Type B pancreatic cell (in vitro differentiated cells): ENCODE measurements at regions not wholly inside any gene's neighbourhood (a gene's known extent, or its start where the extent isn't known, plus 50 kb on each side); places are given as distances from the start of the nearest gene placed in this dataset.

Experiments
- DNase-seq: peaks from one replicate; pipeline ENCODE4 v3.0.0; 2021; ENCODE audit warnings: mixed read lengths; ENCODE audit not compliant: unreplicated experiment; ENCODE audit errors: extremely low spot score
- H3K27ac Mint-ChIP-seq: 2 replicates; pipeline ENCODE4 v1.8.0; 2021; ENCODE audit warnings: mild to moderate bottlenecking, mixed read lengths
- H3K27me3 Mint-ChIP-seq: 2 replicates; pipeline ENCODE4 v1.8.0; 2021; ENCODE audit warnings: mixed read lengths
- H3K36me3 Mint-ChIP-seq: 2 replicates; pipeline ENCODE4 v1.8.0; 2021; ENCODE audit warnings: mixed read lengths
- H3K4me1 Mint-ChIP-seq: one replicate; pipeline ENCODE4 v1.8.0; 2021; ENCODE audit warnings: mixed read lengths; ENCODE audit not compliant: unreplicated experiment
- H3K4me3 Mint-ChIP-seq: 2 replicates; pipeline ENCODE4 v1.8.0; 2021; ENCODE audit warnings: mild to moderate bottlenecking, mixed read lengths
- H3K9me3 Mint-ChIP-seq: 2 replicates; pipeline ENCODE4 v1.8.0; 2021; ENCODE audit warnings: mixed read lengths
- CTCF ChIP-seq: fragments of 200-600 bp; sonication (generic); conservative IDR thresholded peaks from 2 replicates; pipeline ENCODE4 v1.5.0; 2021; ENCODE audit warnings: antibody characterized with exemption, mild to moderate bottlenecking

- H3K4me1 Mint-ChIP-seq: no peaks in the 10 kb centered on the region
- no peak for DNase-seq
- no peak overlapping the region for H3K4me3 Mint-ChIP-seq
- TF ChIP-seq CTCF: no peak
- no peak overlapping the region for H3K27ac Mint-ChIP-seq
- peaks cover 2% of the 10 kb centered on the region for H3K9me3 Mint-ChIP-seq
- peaks cover 3% of the 10 kb centered on the region for H3K36me3 Mint-ChIP-seq
- no peaks in the 10 kb centered on the region for H3K27me3 Mint-ChIP-seq
These were observed 92.0 kb downstream of the ETS2 start for GRCh38 chr21:38897532-38898421.

GRCh38 chr21:38894899-38895298 lies 89.2 kb downstream of the ETS2 start:
- peaks cover 5% of the 10 kb centered on the region for H3K4me1 Mint-ChIP-seq
- no peak overlapping the region for H3K27ac Mint-ChIP-seq
- no peaks in the 10 kb centered on the region for H3K36me3 Mint-ChIP-seq
- H3K9me3 Mint-ChIP-seq: no peaks in the 10 kb centered on the region
- no peak for TF ChIP-seq CTCF
- H3K4me3 Mint-ChIP-seq: no peak overlapping the region
- DNase-seq: no peak
- no peaks in the 10 kb centered on the region for H3K27me3 Mint-ChIP-seq

- peaks cover 5% of the 10 kb centered on the region for H3K4me1 Mint-ChIP-seq
- no peak for DNase-seq
- no peaks in the 10 kb centered on the region for H3K27me3 Mint-ChIP-seq
- H3K4me3 Mint-ChIP-seq: no peak overlapping the region
- H3K9me3 Mint-ChIP-seq: peaks cover 7% of the 10 kb centered on the region
- H3K36me3 Mint-ChIP-seq: peaks cover 3% of the 10 kb centered on the region
- no peak for TF ChIP-seq CTCF
- no peak overlapping the region for H3K27ac Mint-ChIP-seq
These were observed 83.3 kb downstream of the ETS2 start for GRCh38 chr21:38888991-38889561.

- Mint-ChIP-seq H3K36me3 (peaks cover 3% of the 10 kb centered on the region), H3K9me3 (peaks cover 17% of the 10 kb centered on the region), H3K4me1 (peaks cover 5% of the 10 kb centered on the region), H3K4me3 (no peak overlapping the region), H3K27me3 (no peaks in the 10 kb centered on the region), H3K27ac (no peak overlapping the region)
- no peak for TF ChIP-seq CTCF
- DNase-seq: no peak
These were observed 82.0 kb downstream of the ETS2 start for GRCh38 chr21:38887749-38888148.

GRCh38 chr21:38887062-38887686 lies 81.4 kb downstream of the ETS2 start:
- no peak for DNase-seq
- Mint-ChIP-seq H3K4me3 (no peak overlapping the region), H3K9me3 (peaks cover 17% of the 10 kb centered on the region), H3K36me3 (peaks cover 3% of the 10 kb centered on the region), H3K4me1 (peaks cover 5% of the 10 kb centered on the region), H3K27me3 (no peaks in the 10 kb centered on the region), H3K27ac (no peak overlapping the region)
- no peak for TF ChIP-seq CTCF
